ENCODE measurements at regions not wholly inside any gene's neighbourhood (a gene's known extent, or its start where the extent isn't known, plus 50 kb on each side); places are given as distances from the start of the nearest gene placed in this dataset.

DNA sequence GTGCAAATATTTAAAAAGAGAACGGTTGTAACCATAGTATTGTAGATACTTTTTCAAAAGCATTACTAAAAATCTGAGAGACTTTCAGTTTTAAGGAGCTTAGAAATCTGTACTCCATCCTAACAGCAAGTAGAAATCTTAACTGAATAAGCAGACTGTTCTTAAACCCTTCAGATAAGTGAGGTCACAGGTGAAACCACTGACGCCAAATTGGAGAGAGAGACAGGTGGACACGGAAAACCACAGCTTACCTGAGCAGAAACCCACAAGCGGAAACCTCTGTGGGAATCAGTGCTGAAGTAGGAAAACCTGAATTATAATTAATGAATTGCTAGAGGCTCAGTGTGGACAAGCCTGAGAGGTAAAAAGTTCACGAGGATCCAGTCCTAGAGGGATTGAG, 959.4 kb upstream of the CELF4 start:
- TF ChIP-seq CTCF (IDR thresholded peaks at IDR 0.05) (no peak), POLR2A (IDR thresholded peaks at IDR 0.05) (no peak)

Data from testis (tissue), 2 donors.